ENCODE measurements at regions not wholly inside any gene's neighbourhood (a gene's known extent, or its start where the extent isn't known, plus 50 kb on each side); places are given as distances from the start of the nearest gene placed in this dataset.

- TF ChIP-seq, protein P1, sequence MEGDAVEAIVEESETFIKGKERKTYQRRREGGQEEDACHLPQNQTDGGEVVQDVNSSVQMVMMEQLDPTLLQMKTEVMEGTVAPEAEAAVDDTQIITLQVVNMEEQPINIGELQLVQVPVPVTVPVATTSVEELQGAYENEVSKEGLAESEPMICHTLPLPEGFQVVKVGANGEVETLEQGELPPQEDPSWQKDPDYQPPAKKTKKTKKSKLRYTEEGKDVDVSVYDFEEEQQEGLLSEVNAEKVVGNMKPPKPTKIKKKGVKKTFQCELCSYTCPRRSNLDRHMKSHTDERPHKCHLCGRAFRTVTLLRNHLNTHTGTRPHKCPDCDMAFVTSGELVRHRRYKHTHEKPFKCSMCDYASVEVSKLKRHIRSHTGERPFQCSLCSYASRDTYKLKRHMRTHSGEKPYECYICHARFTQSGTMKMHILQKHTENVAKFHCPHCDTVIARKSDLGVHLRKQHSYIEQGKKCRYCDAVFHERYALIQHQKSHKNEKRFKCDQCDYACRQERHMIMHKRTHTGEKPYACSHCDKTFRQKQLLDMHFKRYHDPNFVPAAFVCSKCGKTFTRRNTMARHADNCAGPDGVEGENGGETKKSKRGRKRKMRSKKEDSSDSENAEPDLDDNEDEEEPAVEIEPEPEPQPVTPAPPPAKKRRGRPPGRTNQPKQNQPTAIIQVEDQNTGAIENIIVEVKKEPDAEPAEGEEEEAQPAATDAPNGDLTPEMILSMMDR (IDR thresholded peaks at IDR 0.05; ENCODE audit: borderline replicate concordance, extremely low read depth, low read length, poor library complexity, severe bottlenecking) = no peak
- TF ChIP-seq EZH2 (IDR thresholded peaks at IDR 0.05; ENCODE audit: borderline replicate concordance, low read depth, low read length, severe bottlenecking) = no peak
These were observed 129.3 kb downstream of the RBMX2 start for GRCh38 chrX:130531066-130531465.

Data from DND-41 (cell line).